Spleen (tissue), 7 donors: ENCODE measurements at regions not wholly inside any gene's neighbourhood (a gene's known extent, or its start where the extent isn't known, plus 50 kb on each side); places are given as distances from the start of the nearest gene placed in this dataset.

ENCODE experiments used
- POLR2A ChIP-seq, 3 donors: fragments of 450-650 bp; IDR thresholded peaks; one replicate each; pipeline ENCODE4 v1.5.1; 2017; ENCODE audit warnings: antibody characterized with exemption in 3 of 3, mild to moderate bottlenecking in 1 of 3
- POLR2AphosphoS5 ChIP-seq, 3 donors: sonication (generic); formaldehyde crosslinking; IDR thresholded peaks; one replicate each; pipeline ENCODE4 v1.5.1; 2017; ENCODE audit warnings: antibody characterized with exemption in 3 of 3
- TF ChIP-seq, protein P1 (sequence below), 11 experiments: fragments of 200-600 bp in 7 of 11; fragments of 450-650 bp in 4 of 11; sonication (generic) in 4 of 11; IDR thresholded peaks in 8 of 11; conservative IDR thresholded peaks in 3 of 11; 1 replicate in 7 of 11; 2 replicates in 4 of 11; pipeline versions ENCODE4 v1.4.0 to v1.8.0; 2016 to 2021; ENCODE audit warnings: antibody characterized with exemption in 11 of 11, inconsistent platforms in 4 of 11, mild to moderate bottlenecking in 1 of 11
- donor health status: DM: no; HTN: no; CAD: no; lungs with moderate emphysema.
- donor health status: DM: no; HTN: no; CAD: no.
- donor health status: DM: no; HTN: no; CAD: no.

DNA sequence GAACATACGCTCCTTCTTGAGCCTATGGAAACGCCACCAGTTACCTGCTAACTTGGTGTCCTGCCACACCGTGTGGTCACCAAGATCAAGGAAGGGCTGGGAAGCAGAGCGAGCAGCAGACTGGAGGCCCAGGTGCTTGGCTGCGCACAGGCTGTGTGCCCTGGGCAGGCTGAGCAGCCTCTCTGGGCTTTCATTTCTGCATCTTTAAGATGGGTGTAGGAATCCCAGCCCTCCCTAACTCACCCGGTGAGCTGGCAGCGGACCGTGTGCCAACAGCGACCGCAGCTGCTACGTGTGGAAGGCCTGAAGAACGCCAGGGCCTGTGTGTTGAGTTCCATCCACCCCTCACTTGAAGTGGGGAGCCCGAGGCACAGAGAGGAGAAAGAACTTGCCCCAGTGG is 80.0 kb downstream of the IRF8 start:
- TF ChIP-seq, protein P1, sequence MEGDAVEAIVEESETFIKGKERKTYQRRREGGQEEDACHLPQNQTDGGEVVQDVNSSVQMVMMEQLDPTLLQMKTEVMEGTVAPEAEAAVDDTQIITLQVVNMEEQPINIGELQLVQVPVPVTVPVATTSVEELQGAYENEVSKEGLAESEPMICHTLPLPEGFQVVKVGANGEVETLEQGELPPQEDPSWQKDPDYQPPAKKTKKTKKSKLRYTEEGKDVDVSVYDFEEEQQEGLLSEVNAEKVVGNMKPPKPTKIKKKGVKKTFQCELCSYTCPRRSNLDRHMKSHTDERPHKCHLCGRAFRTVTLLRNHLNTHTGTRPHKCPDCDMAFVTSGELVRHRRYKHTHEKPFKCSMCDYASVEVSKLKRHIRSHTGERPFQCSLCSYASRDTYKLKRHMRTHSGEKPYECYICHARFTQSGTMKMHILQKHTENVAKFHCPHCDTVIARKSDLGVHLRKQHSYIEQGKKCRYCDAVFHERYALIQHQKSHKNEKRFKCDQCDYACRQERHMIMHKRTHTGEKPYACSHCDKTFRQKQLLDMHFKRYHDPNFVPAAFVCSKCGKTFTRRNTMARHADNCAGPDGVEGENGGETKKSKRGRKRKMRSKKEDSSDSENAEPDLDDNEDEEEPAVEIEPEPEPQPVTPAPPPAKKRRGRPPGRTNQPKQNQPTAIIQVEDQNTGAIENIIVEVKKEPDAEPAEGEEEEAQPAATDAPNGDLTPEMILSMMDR (IDR thresholded peaks at IDR 0.05 in 8 of 11, conservative IDR thresholded peaks at IDR 0.05 in 3 of 11) = no peak
- TF ChIP-seq POLR2AphosphoS5 (IDR thresholded peaks at IDR 0.05) (no peak), POLR2A (IDR thresholded peaks at IDR 0.05) (no peak)
